OCI-LY7 (cell line): ENCODE measurements at regions not wholly inside any gene's neighbourhood (a gene's known extent, or its start where the extent isn't known, plus 50 kb on each side); places are given as distances from the start of the nearest gene placed in this dataset.

Experiments used
- CTCF ChIP-seq: fragments of 200-600 bp; sonication (generic); conservative IDR thresholded peaks from 2 replicates; pipeline ENCODE4 v1.5.1; 2014; ENCODE audit warnings: mild to moderate bottlenecking, antibody characterized with exemption, low read length, moderate library complexity, mixed read lengths
- EZH2phosphoT487 ChIP-seq: fragments of 200-600 bp; sonication (generic); IDR thresholded peaks from 2 replicates; pipeline ENCODE4 v1.6.1; 2018; ENCODE audit warnings: low read depth, borderline replicate concordance, mild to moderate bottlenecking, mixed run types, antibody characterized with exemption, low read length, moderate library complexity, mixed read lengths

GRCh38 chr3:184479426-184480126 lies 82.0 kb upstream of the EPHB3 start:
- no peak for TF ChIP-seq CTCF
- TF ChIP-seq EZH2phosphoT487: no peak
